ENCODE measurements at regions not wholly inside any gene's neighbourhood (a gene's known extent, or its start where the extent isn't known, plus 50 kb on each side); places are given as distances from the start of the nearest gene placed in this dataset.

- DNase-seq (ENCODE audit: low spot score), result no peak
Measured at GRCh38 chr1:29531596-29531995, 295.3 kb downstream of the PTPRU start.

- DNase-seq (ENCODE audit: low spot score), result no peak
Measured at GRCh38 chr1:29529677-29530278, 293.5 kb downstream of the PTPRU start.

- no peak for DNase-seq (ENCODE audit: low spot score)
Measured at GRCh38 chr1:29527314-29528004, 291.1 kb downstream of the PTPRU start.

- no peak for DNase-seq (ENCODE audit: low spot score)
Measured at GRCh38 chr1:29525941-29526340, 289.6 kb downstream of the PTPRU start.

- DNase-seq (ENCODE audit: low spot score), result no peak
Measured at GRCh38 chr1:29524285-29525065, 288.2 kb downstream of the PTPRU start.

GRCh38 chr1:29523576-29523975 is 287.3 kb downstream of the PTPRU start:
- DNase-seq (ENCODE audit: low spot score), result no peak

- no peak for DNase-seq (ENCODE audit: low spot score)
Measured at GRCh38 chr1:29523136-29523535, 286.8 kb downstream of the PTPRU start.

- no peak for DNase-seq (ENCODE audit: low spot score)
Measured at GRCh38 chr1:29521811-29522580, 285.7 kb downstream of the PTPRU start.

GRCh38 chr1:29521438-29521715 is 285.1 kb downstream of the PTPRU start:
- no peak for DNase-seq (ENCODE audit: low spot score)

GRCh38 chr1:29520571-29521437 is 284.5 kb downstream of the PTPRU start:
- DNase-seq (ENCODE audit: low spot score), result peak; percentile 4

- DNase-seq (ENCODE audit: low spot score), result peak; percentile 22
Measured at GRCh38 chr1:29519788-29520110, 283.4 kb downstream of the PTPRU start.

- no peak for DNase-seq (ENCODE audit: low spot score)
Measured at GRCh38 chr1:29519108-29519787, 282.9 kb downstream of the PTPRU start.

- no peak for DNase-seq (ENCODE audit: low spot score)
Measured at GRCh38 chr1:29518183-29518835, 282.0 kb downstream of the PTPRU start.

GRCh38 chr1:29517251-29518086 is 281.1 kb downstream of the PTPRU start:
- DNase-seq (ENCODE audit: low spot score), result no peak

GRCh38 chr1:29516063-29516820 is 279.9 kb downstream of the PTPRU start:
- DNase-seq (ENCODE audit: low spot score), result no peak

- no peak for DNase-seq (ENCODE audit: low spot score)
Measured at GRCh38 chr1:29515170-29515955, 279.0 kb downstream of the PTPRU start.

GRCh38 chr1:29514361-29515169 is 278.2 kb downstream of the PTPRU start:
- DNase-seq (ENCODE audit: low spot score), result peak; percentile 5
